Fibroblast of upper back skin (primary cell): ENCODE measurements at regions not wholly inside any gene's neighbourhood (a gene's known extent, or its start where the extent isn't known, plus 50 kb on each side); places are given as distances from the start of the nearest gene placed in this dataset.
A peak's percentile ranks its signal among the peaks of the same experiment; 100 is the strongest.

Source experiments
- DNase-seq: peaks from one replicate; pipeline ENCODE4 v3.0.0-alpha.2; 2013

DNA sequence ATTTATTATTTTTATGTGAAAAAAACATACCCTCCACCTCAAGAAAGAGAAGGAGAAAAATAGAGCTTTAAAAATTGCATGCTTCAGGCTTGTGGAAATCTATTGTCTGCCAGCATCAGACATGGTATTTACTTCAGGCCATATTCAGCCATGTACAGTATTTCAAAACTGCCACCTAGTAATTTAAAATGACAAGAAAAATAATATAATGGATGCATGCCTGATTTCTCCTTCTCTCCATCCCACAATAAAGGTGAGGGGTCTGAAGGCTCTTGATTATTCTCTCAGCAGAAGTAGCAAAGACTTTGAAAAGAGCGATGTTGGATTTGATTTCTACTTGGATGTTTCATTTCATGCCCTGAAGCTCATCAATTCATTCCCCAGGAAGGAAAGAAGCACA is 250.7 kb downstream of the TBC1D4 start:
- DNase-seq = no peak

DNA sequence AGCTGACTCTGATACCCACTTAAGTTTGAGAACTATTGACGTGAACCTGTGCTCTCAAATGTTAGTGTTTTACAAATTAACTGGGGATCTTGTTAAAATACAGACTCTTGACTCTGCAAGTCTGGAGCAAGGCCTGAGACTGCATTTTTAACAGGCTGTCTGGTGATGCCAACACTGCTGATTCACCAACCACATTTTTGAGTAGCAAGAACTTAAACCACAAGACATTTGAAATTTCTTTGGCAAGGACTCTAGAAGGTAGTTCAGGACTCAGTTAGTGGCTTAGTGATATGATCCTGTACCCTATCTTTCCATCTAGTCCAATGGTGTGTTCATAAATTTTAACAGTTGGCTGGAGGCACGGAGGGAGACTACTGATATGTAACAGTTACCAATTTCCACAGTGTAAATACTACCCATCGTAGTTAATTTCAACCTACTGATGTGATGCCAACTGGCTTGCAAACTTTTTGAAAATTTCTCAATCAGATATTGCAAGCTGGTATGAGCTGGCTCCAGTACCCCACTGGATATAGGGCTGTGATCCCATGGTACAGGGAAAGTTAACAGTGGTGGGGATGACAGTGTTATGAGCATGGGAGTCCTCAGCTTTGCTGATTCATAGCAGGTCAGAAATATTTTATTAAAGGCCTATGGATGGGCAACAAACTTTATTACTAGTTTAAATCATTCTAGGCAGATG is 255.1 kb downstream of the TBC1D4 start:
- DNase-seq = peak; percentile 95

DNA sequence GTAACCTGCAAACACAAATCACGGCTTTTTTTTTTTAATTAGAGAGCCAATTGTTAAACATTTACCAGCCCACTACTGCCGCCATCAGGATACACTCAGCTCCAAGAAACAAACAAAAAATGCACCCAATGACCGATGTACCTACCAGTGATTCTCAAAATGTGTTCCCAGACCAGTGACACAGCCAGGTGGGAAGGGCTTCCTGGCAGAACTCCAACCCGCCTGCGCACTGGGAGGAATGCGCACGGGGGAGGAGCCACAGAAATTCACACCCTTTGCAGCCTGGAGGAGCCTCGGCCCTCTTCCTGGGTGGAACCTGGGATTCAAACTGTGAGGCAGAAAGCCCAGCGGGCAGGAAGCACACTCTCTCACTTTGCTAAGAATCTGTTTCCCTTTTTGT is 255.9 kb downstream of the TBC1D4 start:
- no peak for DNase-seq

DNA sequence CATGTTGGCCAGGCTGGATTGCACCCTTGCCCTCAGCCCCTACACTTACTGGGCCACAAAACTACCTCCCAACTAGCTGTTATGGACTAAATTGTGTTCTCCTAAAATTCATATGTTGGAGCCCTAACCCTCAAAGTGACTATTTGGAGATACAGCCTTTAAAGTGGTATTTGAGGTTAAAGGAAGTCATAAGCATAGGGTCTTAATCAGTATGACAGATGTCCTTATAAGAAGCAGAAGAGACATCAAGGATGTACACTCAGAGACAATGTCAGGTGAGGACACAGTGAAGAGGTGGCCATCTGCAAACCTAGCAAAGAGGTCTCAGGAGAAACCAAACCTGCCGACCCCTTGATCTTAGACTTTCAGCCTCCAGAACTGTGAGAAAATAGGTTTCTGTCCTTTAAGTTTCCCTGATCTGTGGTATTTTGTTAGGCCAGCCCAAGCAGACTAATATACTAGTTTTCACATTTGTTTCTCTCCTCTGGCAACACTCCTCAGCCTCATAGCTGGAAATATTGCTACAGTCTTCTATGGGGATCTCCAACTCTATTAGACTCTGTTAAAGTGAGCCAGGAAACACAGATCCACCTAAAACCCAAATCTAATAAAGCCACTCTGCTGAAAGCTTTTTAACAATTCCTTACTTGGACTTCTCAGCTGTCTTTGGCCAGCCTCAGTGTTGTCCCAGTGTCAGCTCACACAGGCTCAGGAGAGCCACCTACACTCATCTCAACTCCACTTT is 256.5 kb downstream of the TBC1D4 start:
- no peak for DNase-seq

DNA sequence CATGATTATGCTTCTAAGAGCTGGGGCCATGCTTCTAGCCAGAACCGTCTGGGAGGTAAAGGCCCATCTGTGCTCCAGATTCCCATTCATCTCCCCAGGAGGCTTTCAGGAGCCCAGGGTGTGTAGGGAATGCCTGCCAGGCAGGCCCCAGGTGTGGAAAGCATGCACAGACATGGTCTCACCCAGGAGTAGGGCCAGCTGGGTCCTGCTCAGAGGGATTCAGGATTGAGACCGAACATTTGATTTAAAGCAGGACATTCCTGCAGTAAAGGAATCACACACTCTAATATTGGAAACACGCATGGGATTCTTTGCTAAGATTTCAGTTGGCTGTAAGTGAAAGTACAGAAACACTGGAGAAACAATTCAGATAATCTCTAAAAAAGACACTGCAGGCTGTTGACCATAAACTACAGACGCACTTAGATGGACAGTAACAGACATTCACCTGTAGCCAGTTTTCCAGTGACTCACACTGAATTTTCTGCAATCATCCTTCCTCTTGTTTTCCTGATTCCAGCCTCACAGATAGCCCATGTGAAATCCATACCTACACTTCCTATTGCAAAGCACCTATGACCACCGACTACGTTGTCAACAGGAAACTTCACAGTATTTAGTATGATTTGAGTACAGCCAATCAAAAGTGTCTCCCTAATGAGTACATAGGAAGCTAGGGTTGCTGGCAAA is 257.8 kb downstream of the TBC1D4 start:
- DNase-seq = peak; percentile 93

DNA sequence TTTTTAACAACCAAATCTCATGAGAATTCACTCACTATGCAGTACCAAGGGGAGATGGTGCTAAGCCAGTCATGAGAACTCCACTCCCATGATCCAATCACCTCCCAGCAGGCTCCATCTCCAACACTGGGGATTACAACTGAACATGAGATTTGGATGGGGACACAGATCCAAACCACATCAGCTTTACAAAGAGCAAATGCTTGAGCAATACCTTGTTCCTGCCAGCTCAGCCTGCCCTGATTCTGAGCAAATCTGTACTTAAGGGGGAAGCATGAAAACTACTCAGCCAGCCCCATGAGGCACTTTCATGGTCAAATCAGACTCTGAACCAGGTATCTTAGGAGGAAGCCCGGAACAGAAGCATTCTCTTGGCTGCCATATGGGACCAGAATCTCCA is 259.9 kb downstream of the TBC1D4 start:
- DNase-seq = peak; percentile 69

DNA sequence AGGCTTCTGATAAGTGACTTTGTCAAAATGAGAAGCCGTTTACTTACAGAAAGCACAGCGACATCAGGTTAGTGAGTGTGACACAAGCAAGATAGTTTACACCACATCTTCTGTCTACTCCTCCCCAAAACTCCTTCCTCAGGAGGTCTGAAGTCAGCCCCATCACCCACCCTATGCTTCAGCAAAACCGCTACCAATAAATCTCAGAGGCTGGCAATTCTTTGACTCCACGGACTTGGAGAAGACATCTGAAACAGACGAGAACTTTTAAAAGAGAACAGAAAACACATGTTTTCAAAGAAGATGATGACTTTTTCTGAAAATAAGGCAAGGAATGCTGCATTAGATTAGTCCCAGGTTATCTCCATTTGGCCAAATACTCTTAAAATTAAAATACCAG is 261.1 kb downstream of the TBC1D4 start:
- DNase-seq = peak; percentile 79

DNA sequence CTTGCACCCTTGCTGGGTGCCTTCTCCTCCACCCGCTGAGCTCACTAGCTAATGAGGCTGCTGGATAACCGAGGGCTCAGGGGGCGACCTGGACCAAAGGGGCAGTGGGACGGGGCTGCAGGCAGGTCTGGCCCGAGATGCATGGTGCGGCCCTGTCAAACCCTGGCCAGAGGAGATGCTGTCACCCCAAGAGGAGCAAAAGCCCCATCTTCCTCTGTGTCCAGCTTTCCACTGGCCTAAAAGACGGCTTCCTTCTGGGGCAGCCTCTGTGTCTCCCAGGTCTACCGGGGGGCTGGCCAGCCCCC is 261.8 kb downstream of the TBC1D4 start:
- no peak for DNase-seq

DNA sequence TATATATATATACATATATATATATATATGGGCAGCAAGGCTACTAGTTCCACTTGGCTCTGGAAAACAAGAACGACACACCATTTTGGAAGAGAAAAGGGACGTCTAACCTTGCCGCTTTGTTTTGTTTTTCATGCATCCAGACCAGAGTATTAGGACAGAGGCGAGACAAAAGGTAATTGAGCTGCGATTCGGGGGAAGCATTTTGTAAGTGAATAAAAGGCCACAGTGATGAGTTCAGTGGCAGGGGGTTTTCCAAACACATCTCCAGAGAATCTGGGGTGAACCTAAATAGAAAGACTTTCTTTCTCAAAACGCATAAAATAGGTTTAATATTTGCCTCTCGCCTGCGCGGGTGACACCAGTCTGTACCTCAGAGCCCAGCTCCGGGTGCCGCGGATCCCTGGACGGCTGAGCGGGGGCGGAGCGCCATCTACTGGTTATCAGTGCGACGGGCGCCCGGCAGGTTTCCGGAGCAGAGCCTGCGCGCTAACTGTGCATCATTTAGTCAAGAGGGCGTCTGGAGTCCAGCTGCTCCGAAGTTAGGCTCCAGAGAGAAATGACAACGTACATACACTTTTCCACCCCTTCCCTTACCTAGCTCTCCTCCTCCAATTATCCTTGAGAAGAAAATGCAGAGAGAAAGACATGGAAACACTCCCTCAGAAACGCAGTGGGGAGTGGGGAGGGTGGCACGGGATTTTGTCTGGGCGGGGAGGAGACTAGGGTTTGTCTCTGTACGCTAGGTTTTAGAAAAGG is 262.3 kb downstream of the TBC1D4 start:
- DNase-seq = peak; percentile 78

DNA sequence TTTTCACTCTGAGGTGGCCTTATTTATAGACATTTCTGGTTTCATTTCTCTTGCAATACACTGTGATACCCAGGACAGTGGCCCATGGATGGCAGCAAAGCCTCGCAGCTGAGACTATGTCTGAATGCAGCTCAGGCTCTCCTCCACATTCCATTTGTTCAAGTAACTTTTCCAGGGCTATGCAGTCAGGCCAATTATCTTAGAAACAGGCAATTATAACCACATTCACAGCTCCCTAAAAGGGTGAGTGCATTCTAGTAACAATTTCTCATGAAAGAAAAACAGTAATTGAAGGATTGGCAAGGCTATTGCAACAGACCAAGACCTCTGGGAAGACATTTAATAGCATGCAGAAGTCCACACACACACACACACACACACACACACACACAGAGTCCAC is 264.0 kb downstream of the TBC1D4 start:
- peak; percentile 77 for DNase-seq

DNA sequence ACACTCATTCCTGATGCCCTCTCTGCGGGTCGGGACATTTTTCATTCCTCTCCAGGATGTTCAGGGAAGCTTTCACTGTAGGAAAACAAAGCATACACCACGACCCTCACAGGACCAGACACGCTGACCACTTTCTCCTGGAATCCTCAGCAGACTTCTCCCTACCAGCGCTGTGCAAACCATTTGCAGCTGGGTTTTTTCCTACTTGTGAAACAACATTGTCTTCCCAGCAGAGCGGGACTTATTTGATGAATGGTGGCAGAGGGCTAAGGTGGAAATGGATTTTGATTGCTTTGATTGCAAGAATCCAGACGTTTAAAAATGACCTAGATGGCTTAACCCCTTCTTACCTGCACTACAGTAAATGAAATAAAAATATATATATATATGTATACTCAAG is 265.9 kb downstream of the TBC1D4 start:
- DNase-seq = no peak

DNA sequence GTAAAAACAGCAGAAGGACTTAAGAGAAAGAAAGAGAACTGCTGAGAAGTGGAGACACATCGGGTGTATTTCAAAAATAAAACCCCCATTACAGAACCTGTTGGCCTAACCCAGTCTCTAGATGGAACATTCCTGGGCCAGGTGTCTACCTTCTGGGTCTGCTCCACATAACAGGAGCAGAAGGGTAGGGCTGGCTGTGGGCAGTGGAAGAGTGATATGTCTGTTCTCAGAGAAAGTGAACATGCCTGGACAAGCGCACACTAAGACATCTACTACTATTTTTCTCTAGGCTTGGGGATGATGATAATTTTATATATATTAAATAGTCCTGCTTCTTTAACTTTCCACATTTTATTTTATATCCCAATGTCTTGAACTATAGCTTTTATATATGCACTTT is 267.1 kb downstream of the TBC1D4 start:
- DNase-seq = no peak

DNA sequence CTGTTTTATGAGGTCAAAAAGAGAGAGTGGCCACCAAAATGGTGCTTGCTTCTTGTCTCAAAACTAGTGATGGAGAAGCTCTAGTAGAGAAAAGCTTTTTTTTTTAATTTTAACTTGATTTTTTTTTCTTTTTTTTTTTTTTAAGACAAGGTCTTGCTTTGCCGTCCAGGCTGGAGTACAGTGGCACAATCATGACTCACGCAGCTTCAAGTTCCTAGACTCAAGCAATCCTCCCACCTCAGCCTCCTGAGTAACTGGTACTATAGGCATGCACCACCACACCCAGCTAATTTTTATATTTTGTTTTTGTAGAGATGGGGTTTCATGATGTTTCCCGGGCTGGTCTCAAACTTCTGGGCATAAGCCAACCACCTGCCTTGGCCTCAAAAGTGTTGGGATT is 279.0 kb downstream of the TBC1D4 start:
- no peak for DNase-seq

DNA sequence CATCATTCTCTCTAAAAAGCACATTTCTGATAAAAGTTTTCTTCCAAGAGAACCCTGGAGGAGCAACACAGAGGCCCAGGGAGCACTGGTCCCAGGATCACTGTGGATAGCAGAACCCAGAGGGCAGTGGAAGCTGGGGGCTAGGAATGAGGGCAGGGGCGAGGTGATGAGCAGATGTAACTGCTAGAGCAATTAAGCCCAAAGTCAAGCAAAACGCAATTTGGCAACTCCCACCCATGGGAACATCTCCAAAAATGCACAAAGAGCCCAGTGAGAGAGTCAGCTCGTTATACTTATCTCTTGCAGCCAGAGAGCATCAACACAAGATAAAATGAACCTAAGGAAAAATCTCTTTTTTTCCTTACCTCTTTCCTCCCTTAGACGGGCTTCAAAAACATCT is 284.2 kb downstream of the TBC1D4 start:
- DNase-seq = no peak

DNA sequence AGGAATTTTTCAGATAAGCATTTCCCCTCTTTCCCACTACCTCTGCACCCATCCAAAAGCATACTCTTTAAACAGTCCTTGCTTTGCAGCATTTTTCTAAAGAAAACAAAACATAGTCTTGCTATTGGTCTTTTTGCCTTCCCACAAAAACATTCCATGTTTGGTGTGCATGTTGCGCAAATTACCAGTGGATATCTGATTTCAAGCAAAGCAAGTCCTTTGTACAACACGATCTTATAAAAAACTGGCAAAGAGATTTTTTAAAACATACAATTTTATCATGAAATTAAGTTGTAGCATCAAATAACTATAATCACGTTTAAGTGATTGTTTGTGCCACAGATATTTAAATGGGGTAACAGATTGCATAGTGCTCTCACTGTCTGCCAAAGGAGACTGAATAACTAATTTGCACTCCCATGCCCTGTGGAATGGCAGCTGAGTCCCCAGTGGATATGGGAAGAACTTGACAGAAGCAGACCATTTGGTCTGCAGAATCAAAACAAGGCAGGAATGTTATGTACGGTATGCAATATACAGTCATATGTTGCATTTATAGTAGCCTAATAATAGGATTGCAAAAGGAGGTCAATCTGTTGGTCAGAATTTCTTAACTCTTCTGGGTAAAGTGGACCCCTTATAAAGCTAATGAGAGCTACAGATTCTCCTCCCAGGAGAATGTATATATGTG is 285.7 kb downstream of the TBC1D4 start:
- DNase-seq = peak; percentile 63

DNA sequence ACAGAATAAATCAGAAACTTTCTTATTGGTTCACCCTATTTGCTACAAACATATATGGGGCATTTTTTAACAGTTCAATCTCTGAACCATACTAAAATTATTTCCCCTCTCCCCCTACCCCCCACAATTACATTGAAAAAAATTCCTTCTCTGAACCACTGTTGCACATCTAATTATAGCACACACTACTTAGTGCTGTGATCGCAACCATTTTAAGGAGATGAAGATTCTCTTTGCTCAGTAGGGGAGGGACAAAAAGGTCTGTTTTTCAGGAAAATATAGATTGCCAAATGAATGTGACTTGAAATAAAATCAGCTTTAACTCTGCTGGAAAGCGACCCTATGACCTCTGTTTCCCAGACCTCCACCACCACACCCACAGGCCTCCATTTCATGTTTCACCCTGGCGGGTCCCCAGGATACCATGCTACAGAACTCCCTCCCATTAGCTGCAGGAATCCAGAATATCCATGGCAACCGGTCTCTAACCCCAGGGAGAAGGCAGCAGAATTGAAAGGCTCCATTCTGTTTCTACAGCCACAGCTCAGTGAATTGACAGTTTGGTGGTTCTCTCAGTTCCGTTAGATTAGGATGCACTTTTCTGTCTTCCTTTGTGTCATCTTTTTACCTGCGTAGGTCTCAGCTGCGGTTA is 286.3 kb downstream of the TBC1D4 start:
- no peak for DNase-seq

DNA sequence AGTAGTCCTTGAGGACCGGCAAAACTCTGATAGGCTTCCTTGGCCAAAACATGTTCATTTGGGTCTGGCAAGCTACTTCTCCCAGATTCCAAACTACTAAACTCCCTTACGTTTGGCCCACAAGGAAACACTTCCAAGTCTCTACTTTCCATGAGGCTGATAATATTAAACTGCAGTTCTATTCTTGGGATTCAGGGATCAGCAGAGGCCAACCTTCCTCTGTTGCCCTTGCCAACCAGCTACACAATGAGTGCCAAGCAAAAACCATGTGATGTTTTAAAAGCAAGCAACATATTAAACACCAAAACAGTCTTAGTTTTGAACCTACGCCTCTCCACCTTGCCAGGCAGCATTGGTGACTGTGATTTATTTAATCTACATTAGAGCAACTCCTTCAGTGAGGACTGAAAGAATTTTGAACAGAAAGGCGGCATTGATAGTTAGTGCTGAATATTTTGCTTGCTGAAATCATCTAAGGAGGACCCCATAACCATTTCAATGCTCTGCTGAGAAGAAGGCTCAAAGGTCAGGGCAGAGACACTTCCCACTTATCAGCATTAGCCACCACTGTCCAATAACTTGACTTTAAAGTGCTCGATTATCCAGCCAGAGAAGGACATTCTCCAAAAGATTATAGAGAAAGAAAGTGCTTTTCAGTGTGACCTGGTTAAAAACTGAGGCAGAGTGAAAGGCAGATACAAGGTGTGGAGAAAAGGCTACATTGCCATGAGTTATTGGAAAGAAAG is 287.1 kb downstream of the TBC1D4 start:
- DNase-seq = no peak

DNA sequence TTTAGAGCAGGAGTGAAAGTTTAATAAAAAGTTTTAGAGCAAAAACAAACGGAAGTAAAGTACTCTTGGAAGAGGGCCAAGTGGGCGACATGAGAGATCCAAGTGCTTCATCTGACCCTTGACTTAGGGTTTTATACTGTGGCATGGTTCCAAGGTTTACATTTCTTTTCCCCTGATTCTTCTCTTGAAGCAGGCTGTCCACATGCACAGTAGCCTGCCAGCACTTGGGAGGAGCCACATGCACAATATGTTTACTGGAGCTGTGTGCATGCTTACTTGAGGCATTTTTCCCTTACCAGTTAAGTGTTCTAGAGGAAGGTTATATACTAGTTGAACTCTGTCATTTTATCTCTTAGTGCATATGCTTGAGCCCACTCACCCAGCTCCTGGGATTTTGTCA is 295.6 kb downstream of the TBC1D4 start:
- DNase-seq = no peak

DNA sequence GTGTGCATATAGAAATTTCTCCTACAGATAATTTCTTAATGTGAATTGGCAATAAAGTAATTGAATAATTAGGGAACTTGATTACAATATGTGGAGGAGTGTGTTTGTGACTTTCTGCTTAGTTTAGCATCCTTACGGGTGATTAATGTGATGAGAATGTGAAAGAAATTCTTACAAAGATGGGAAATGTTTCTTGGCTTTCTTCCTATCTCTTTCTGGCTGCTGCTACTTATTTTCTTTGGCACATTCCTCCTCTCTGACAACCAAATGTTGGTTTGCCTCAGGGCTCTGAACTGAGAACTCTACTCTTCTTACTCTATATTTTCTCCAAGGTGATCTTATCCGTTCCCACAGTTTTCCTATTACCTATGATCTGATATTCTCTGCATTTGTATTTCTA is 300.1 kb downstream of the TBC1D4 start:
- peak; percentile 76 for DNase-seq

DNA sequence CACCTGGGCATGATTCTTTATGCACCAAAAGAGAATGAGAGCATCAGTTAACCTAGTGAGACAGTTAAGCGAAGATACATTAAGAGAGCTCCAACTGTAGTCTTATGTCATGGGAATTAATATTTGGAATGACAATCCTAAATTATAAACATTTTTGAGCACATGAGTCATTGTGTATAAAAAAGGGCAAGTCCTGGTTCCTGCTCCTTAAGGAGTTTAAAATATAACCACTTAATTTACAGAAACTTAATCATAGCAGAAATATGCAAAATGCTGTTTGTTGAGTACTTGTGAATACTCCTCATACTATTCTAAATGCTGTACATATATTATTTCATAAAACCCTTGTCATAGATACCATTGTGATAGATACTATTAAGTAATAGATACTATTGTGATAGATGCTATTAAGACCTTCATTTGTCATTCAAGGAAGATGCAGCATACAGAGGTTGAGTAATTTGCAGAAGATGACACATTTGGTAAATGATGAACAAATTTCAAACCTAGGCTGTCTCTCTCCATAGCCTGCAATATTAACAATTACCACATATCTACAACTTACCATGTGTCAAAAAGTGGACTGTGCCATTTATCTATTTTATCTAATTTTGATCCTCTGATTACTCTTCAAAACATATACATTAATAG is 301.0 kb downstream of the TBC1D4 start:
- DNase-seq = peak; percentile 75

DNA sequence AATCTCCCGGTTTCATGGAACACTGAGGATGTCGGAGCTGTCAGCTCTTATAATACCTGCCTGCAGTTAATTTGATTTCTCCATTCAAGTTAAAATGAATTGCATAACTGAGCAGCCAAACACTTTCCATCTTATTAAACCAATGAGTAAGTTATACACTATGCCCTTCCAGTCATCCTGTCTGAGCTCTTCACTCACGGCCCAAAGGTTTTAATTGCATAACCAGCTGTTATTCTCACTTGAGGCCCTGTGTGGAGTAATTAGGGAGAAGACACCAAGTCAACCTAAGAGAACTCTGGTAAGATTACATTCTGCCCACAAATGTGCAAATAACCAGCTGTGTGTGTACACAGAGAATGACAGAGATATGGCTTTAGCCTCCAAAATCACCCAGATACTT is 303.5 kb downstream of the TBC1D4 start:
- no peak for DNase-seq
